Left colon (tissue), 2 donors: ENCODE measurements at regions not wholly inside any gene's neighbourhood (a gene's known extent, or its start where the extent isn't known, plus 50 kb on each side); places are given as distances from the start of the nearest gene placed in this dataset.
"Not testable (repeated sequence)": the region's sequence is repeated elsewhere in the genome, so short reads cannot be mapped to it uniquely, and the experiment has no call there.

Source experiments
- ATAC-seq: fragments of 200-7000 bp; cut with Tn5 transposase; one replicate; pipeline ENCODE4 v1.9.1; 2020; ENCODE audit warnings: mild to moderate bottlenecking, moderate library complexity
- DNase-seq, 2 donors: peaks; one replicate each; pipeline ENCODE4 v3.0.0-alpha.2; 2020
- intact Hi-C, 2 donors: fragments of 100-400 bp; cut with DNase I in 1 of 2; cut with micrococcal nuclease in 1 of 2; formaldehyde crosslinking; loops; one replicate each; pipeline versions ENCODE4 v1.11.2 to v1.14.0; 2022; cut with DNase I, micrococcal nuclease
- donor health status: DM: no; HTN: no; CAD: no.
- donor health status: DM: yes; HTN: yes; CAD: no.

- ATAC-seq: no peak
- DNase-seq: no peak
- intact Hi-C loops: no loop called here
These were observed 177.2 kb downstream of the ABCC12 start for GRCh38 chr16:47978491-47979163.

GRCh38 chr16:47977802-47978201 lies 178.0 kb downstream of the ABCC12 start:
- intact Hi-C loops: no loop called here

DNA sequence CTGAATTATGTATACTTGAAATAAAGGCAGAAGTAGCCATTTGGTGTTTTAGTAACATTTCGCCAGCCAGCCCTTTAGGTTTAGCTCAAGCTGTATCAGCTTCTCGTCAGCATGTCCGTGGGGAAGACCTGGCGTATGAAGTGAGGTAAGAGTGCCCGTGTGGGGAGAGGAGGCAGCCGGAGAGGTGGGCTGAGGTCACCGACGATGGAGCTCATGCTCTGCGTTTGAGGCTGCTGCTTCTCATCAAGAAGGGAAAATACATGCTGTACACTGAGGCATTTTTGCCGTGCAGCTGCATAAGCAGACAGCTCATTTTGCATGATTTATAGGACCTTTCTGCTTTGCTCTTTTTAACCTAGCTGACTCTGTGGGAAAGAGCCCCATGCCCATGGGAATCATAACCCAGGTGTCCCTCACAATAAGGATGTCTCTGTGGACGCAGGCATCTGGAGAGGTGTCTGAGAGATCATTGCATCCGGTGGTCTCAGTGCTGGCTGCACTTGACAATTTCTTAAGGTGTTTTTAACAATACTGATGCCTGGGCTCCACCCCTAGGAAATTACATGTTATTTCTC lies 179.1 kb downstream of the ABCC12 start:
- no peak for DNase-seq
- intact Hi-C loops: no loop called here
- ATAC-seq: no peak

More at GRCh38 chr16:47977802-47978201, 178.0 kb downstream of the ABCC12 start:
- DNase-seq (no peak), ATAC-seq (no peak)

- DNase-seq, intact Hi-C loops, ATAC-seq: not testable (repeated sequence)
These were observed 180.8 kb downstream of the ABCC12 start for GRCh38 chr16:47974971-47975370.

GRCh38 chr16:47973552-47973951 lies 182.2 kb downstream of the ABCC12 start:
- intact Hi-C loops: no loop called here
- DNase-seq: no peak
- no peak for ATAC-seq

- no peak for ATAC-seq
- intact Hi-C loops: no loop called here
- no peak for DNase-seq
These were observed 183.4 kb downstream of the ABCC12 start for GRCh38 chr16:47972246-47972985.

DNA sequence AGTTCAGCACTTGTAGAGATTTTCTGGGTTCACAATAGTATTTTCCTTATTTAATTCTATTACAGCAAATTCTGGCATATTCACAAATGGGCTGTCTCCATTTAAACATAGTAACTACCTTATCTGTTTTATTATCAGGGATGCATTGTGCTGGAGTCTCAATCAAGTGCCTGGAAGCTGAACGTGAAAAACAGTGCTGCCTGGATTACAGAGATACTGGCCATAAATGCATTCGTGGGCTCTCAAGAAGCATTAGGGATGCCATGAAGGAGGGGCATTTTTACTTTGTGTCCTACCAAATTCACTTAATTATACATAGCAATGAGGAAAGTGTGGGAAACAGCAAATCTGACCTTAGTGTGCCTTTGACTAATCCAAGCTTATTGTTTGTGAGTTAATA lies 184.6 kb downstream of the ABCC12 start:
- ATAC-seq (no peak), DNase-seq (no peak)
- intact Hi-C loops: no loop called here

- DNase-seq (no peak), ATAC-seq (no peak)
- intact Hi-C loops: no loop called here
These were observed 185.4 kb downstream of the ABCC12 start for GRCh38 chr16:47970291-47970931.

DNA sequence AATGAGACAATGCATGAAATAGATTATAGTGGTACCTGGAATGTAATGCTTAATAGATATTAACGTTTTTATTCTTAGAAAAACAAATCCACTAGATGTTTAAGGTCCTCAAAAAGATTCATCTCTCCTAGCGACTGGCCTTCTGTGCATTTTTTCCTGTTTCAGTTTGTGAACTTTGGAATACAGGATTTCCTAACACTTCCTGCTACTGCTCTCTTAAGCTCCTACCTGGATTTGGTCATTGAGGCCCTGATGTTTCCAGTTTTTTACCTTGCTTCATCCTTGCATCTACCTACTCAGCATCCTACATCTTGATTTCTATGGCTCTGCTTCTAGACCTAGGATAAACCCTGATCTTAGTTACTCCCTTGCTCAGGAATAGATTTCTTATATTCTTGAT lies 188.4 kb downstream of the ABCC12 start:
- no peak for ATAC-seq
- intact Hi-C loops: no loop called here
- no peak for DNase-seq

GRCh38 chr16:47966325-47966724 lies 189.5 kb downstream of the ABCC12 start:
- DNase-seq (no peak), ATAC-seq (no peak)
- intact Hi-C loops: no loop called here

GRCh38 chr16:47965439-47965838 lies 190.4 kb downstream of the ABCC12 start:
- intact Hi-C loops: no loop called here
- ATAC-seq: no peak
- no peak for DNase-seq

DNA sequence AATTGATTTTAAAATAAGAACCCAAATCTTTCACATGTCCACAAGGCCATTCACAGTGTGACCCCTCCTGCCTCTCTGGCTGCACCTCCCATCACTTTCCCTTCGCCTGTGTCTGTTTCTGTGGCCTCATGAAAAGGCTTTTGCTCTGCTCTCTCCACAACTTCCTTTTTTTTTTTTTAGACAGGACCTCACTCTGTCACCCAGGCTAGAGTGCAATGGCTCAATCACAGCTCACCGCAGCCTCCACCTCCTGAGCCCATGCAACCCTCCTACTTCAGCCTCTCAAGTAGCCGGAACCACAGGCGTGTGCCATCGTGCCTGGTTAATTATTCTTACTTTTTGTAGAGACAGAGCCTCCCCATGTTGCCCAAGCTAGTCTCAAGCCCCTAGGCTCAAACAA lies 197.1 kb downstream of the ABCC12 start:
- DNase-seq (no peak), ATAC-seq (no peak)
- intact Hi-C loops: no loop called here

- ATAC-seq (no peak), DNase-seq (no peak)
- intact Hi-C loops: no loop called here
These were observed 198.9 kb downstream of the ABCC12 start for GRCh38 chr16:47956916-47957315.

GRCh38 chr16:47949714-47950113 lies 206.1 kb downstream of the ABCC12 start:
- intact Hi-C loops: no loop called here
- DNase-seq (no peak), ATAC-seq (no peak)

- ATAC-seq (no peak), DNase-seq (no peak)
- intact Hi-C loops: no loop called here
These were observed 206.5 kb downstream of the ABCC12 start for GRCh38 chr16:47949276-47949675.

DNA sequence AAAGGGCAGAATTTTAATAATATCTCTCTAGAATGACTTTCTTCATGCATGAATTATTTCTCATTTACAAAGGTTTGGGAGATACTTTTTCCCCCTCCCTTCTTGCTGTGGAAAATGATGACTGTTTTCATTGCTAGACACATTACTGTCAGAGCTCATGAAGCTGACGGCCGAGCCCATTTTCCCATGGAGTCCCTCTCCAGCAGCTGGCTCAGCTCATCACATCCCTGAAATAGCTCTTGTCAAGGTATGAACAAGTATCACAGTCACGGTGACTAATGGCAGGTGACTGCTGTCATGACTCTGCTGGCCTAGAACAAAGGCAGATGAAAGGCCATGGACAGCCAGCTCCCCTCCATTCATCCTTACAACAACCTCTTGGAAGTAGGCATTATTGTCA lies 208.1 kb downstream of the ABCC12 start:
- ATAC-seq (no peak), DNase-seq (no peak)
- intact Hi-C loops: no loop called here

DNA sequence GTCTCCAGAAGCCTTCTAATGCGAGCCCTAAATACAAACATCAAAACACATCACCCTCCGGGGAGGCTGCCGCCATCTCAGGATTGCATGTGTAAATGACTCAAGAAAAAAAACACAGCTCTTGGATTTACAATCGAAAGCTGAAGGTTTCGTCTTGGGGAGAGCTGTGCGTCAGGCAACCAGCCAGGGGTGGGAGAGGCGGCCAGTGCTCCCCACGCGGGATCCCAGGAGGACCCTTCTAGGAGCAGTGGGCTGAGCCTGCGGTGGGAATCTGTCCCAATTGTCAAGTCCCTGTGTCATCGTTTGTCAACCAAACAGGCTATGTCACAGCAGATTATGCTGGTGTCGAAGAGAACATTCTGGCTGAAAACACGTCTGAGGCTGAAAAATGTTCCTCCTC lies 209.7 kb downstream of the ABCC12 start:
- DNase-seq (no peak), ATAC-seq (no peak)
- intact Hi-C loops: no loop called here

DNA sequence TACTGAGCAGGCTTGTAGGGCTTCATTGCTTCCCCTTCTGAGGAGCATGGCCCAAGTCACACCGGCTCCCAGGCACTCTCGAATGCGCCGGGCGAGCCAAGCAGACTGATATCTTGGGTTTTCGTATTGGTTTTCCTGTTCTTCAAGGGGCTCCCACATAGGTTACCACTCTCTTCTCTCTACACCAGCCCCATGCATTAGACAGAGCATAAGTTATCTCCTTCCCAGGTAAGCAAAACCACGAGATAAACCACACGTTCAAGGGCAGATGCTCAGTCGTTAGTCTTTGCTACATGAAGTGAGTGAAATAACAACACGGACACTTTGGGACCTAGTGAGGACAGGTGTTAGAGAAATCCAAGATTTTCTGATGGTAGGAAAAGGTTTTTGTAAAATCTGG lies 211.2 kb downstream of the ABCC12 start:
- no peak for ATAC-seq
- DNase-seq: no peak
- intact Hi-C loops: no loop called here

- no peak for ATAC-seq
- intact Hi-C loops: no loop called here
These were observed 212.6 kb downstream of the ABCC12 start for GRCh38 chr16:47943235-47943634.

GRCh38 chr16:47940466-47940865 lies 215.3 kb downstream of the ABCC12 start:
- intact Hi-C loops: no loop called here
- DNase-seq (no peak), ATAC-seq (no peak)

More at GRCh38 chr16:47943235-47943634, 212.6 kb downstream of the ABCC12 start:
- no peak for DNase-seq
